ENCODE measurements at regions not wholly inside any gene's neighbourhood (a gene's known extent, or its start where the extent isn't known, plus 50 kb on each side); places are given as distances from the start of the nearest gene placed in this dataset.
"Not testable (repeated sequence)": the region's sequence is repeated elsewhere in the genome, so short reads cannot be mapped to it uniquely, and the experiment has no call there.

GRCh38 chr4:123116412-123116811 is 194.0 kb upstream of the NUDT6 start:
- in situ Hi-C loops (cut with MboI; ENCODE audit: low pct_unique_long_range_greater_than_20kb, low sequenced_read_pairs): loop anchor here (25.0 kb wide), 1 partner anchor 546 kb away; no protein-coding TSS in a partner anchor
- DNase-seq: no peak

- in situ Hi-C loops (cut with MboI; ENCODE audit: low pct_unique_long_range_greater_than_20kb, low sequenced_read_pairs): loop anchor here (25.0 kb wide), 1 partner anchor 542 kb away; no protein-coding TSS in a partner anchor
- DNase-seq: no peak
Measured at GRCh38 chr4:123120473-123120872, 198.1 kb upstream of the NUDT6 start.

- in situ Hi-C loops (cut with MboI; ENCODE audit: low pct_unique_long_range_greater_than_20kb, low sequenced_read_pairs): loop anchor here (25.0 kb wide), 1 partner anchor 541 kb away; no protein-coding TSS in a partner anchor
Measured at GRCh38 chr4:123121241-123121907, 199.0 kb upstream of the NUDT6 start.

GRCh38 chr4:123125477-123125876 is 203.1 kb upstream of the NUDT6 start:
- no peak for DNase-seq
- in situ Hi-C loops (cut with MboI; ENCODE audit: low pct_unique_long_range_greater_than_20kb, low sequenced_read_pairs): no loop called here

More at GRCh38 chr4:123121241-123121907, 199.0 kb upstream of the NUDT6 start:
- no peak for DNase-seq

GRCh38 chr4:123127218-123127617 is 204.8 kb upstream of the NUDT6 start:
- peak; percentile 5 for DNase-seq
- in situ Hi-C loops (cut with MboI; ENCODE audit: low pct_unique_long_range_greater_than_20kb, low sequenced_read_pairs): no loop called here

- no peak for DNase-seq
- in situ Hi-C loops (cut with MboI; ENCODE audit: low pct_unique_long_range_greater_than_20kb, low sequenced_read_pairs): no loop called here
Measured at GRCh38 chr4:123127875-123128274, 205.5 kb upstream of the NUDT6 start.

- in situ Hi-C loops (cut with MboI; ENCODE audit: low pct_unique_long_range_greater_than_20kb, low sequenced_read_pairs): no loop called here
- no peak for DNase-seq
Measured at GRCh38 chr4:123133397-123134050, 211.1 kb upstream of the NUDT6 start.

- in situ Hi-C loops (cut with MboI; ENCODE audit: low pct_unique_long_range_greater_than_20kb, low sequenced_read_pairs): no loop called here
- DNase-seq: no peak
Measured at GRCh38 chr4:123144616-123145015, 222.2 kb upstream of the NUDT6 start.

- in situ Hi-C loops (cut with MboI; ENCODE audit: low pct_unique_long_range_greater_than_20kb, low sequenced_read_pairs): no loop called here
- DNase-seq: no peak
Measured at GRCh38 chr4:123158576-123158975, 236.2 kb upstream of the NUDT6 start.

GRCh38 chr4:123159479-123159878 is 237.1 kb upstream of the NUDT6 start:
- DNase-seq: no peak
- in situ Hi-C loops (cut with MboI; ENCODE audit: low pct_unique_long_range_greater_than_20kb, low sequenced_read_pairs): no loop called here

- no peak for DNase-seq
- in situ Hi-C loops (cut with MboI; ENCODE audit: low pct_unique_long_range_greater_than_20kb, low sequenced_read_pairs): no loop called here
Measured at GRCh38 chr4:123162859-123163258, 233.7 kb upstream of the SPRY1 start.

- DNase-seq: peak; percentile 21
- in situ Hi-C loops (cut with MboI; ENCODE audit: low pct_unique_long_range_greater_than_20kb, low sequenced_read_pairs): no loop called here
Measured at GRCh38 chr4:123163501-123163900, 233.1 kb upstream of the SPRY1 start.

- no peak for DNase-seq
Measured at GRCh38 chr4:123166023-123166422, 230.6 kb upstream of the SPRY1 start.

GRCh38 chr4:123167931-123168330 is 228.7 kb upstream of the SPRY1 start:
- no peak for DNase-seq
- in situ Hi-C loops (cut with MboI; ENCODE audit: low pct_unique_long_range_greater_than_20kb, low sequenced_read_pairs): no loop called here

More at GRCh38 chr4:123166023-123166422, 230.6 kb upstream of the SPRY1 start:
- in situ Hi-C loops (cut with MboI; ENCODE audit: low pct_unique_long_range_greater_than_20kb, low sequenced_read_pairs): no loop called here

- in situ Hi-C loops (cut with MboI; ENCODE audit: low pct_unique_long_range_greater_than_20kb, low sequenced_read_pairs): no loop called here
Measured at GRCh38 chr4:123168812-123169211, 227.8 kb upstream of the SPRY1 start.

GRCh38 chr4:123170843-123171242 is 225.8 kb upstream of the SPRY1 start:
- no peak for DNase-seq
- in situ Hi-C loops (cut with MboI; ENCODE audit: low pct_unique_long_range_greater_than_20kb, low sequenced_read_pairs): no loop called here

More at GRCh38 chr4:123168812-123169211, 227.8 kb upstream of the SPRY1 start:
- no peak for DNase-seq

- DNase-seq: no peak
- in situ Hi-C loops (cut with MboI; ENCODE audit: low pct_unique_long_range_greater_than_20kb, low sequenced_read_pairs): no loop called here
Measured at GRCh38 chr4:123176605-123177004, 220.0 kb upstream of the SPRY1 start.

- in situ Hi-C loops (cut with MboI; ENCODE audit: low pct_unique_long_range_greater_than_20kb, low sequenced_read_pairs): no loop called here
- no peak for DNase-seq
Measured at GRCh38 chr4:123182289-123182688, 214.3 kb upstream of the SPRY1 start.

- DNase-seq: no peak
- in situ Hi-C loops (cut with MboI; ENCODE audit: low pct_unique_long_range_greater_than_20kb, low sequenced_read_pairs): no loop called here
Measured at GRCh38 chr4:123183308-123183707, 213.3 kb upstream of the SPRY1 start.

GRCh38 chr4:123183754-123184153 is 212.8 kb upstream of the SPRY1 start:
- DNase-seq; in situ Hi-C loops (cut with MboI; ENCODE audit: low pct_unique_long_range_greater_than_20kb, low sequenced_read_pairs): not testable (repeated sequence)

- in situ Hi-C loops (cut with MboI; ENCODE audit: low pct_unique_long_range_greater_than_20kb, low sequenced_read_pairs): no loop called here
- no peak for DNase-seq
Measured at GRCh38 chr4:123186731-123187130, 209.9 kb upstream of the SPRY1 start.
